Neural cell (in vitro differentiated cells): ENCODE measurements at regions not wholly inside any gene's neighbourhood (a gene's known extent, or its start where the extent isn't known, plus 50 kb on each side); places are given as distances from the start of the nearest gene placed in this dataset.

ENCODE experiments used
- H2AFZ ChIP-seq: fragments of 200-600, 300-800 bp; sonication (generic), shearing (Covaris generic); 2 replicates; pipeline ENCODE4 v1.6.0; 2014; ENCODE audit warnings: low read depth, mild to moderate bottlenecking, antibody characterized with exemption, low read length, moderate library complexity
- H3F3A ChIP-seq: fragments of 200-600 bp; shearing (Covaris generic); 2 replicates; pipeline ENCODE4 v1.6.1; 2016; ENCODE audit warnings: mild to moderate bottlenecking, moderate library complexity, mixed read lengths, antibody characterized with exemption, low read length; ENCODE audit not compliant: insufficient read depth, poor library complexity, severe bottlenecking
- H3K27ac ChIP-seq: fragments of 200-600, 300-800 bp; sonication (generic), shearing (Covaris generic); 2 replicates; pipeline ENCODE4 v1.5.1; 2014; ENCODE audit warnings: mild to moderate bottlenecking, low read length, moderate library complexity
- H3K27me3 ChIP-seq: fragments of 300-800, 200-600 bp; sonication (generic), shearing (Covaris generic); 2 replicates; pipeline ENCODE4 v1.6.0; 2014; ENCODE audit warnings: mild to moderate bottlenecking, low read depth, low read length, moderate library complexity; ENCODE audit not compliant: insufficient read depth
- H3K36me3 ChIP-seq: fragments of 300-800, 200-600 bp; sonication (generic), shearing (Covaris generic); 2 replicates; pipeline ENCODE4 v1.5.1; 2014; ENCODE audit warnings: mild to moderate bottlenecking, antibody characterized with exemption, low read length, moderate library complexity; ENCODE audit not compliant: insufficient read depth
- H3K4me2 ChIP-seq: fragments of 300-800, 200-600 bp; sonication (generic), shearing (Covaris generic); 2 replicates; pipeline ENCODE4 v1.6.0; 2014; ENCODE audit warnings: mild to moderate bottlenecking, low read length
- H3K4me3 ChIP-seq: fragments of 300-800, 200-600 bp; sonication (generic), shearing (Covaris generic); 2 replicates; pipeline ENCODE4 v1.5.1; 2014; ENCODE audit warnings: mild to moderate bottlenecking, low read length, moderate library complexity
- H3K79me2 ChIP-seq: fragments of 200-600 bp; shearing (Covaris generic); replicated peaks from 2 replicates; pipeline ENCODE4 v1.6.0; 2014; ENCODE audit warnings: mild to moderate bottlenecking, low read length, moderate library complexity; ENCODE audit not compliant: insufficient read depth
- H3K9ac ChIP-seq: fragments of 300-800, 200-600 bp; sonication (generic), shearing (Covaris generic); 2 replicates; pipeline ENCODE4 v1.6.1; 2016; ENCODE audit warnings: mild to moderate bottlenecking, low read length, mixed read lengths
- H3K9me2 ChIP-seq: fragments of 200-600 bp; shearing (Covaris generic); 2 replicates; pipeline ENCODE4 v1.6.1; 2016; ENCODE audit warnings: mild to moderate bottlenecking, low read length, mixed read lengths; ENCODE audit not compliant: insufficient read depth
- H3K9me3 ChIP-seq: fragments of 200-600, 300-800 bp; sonication (generic), shearing (Covaris generic); 2 replicates; pipeline ENCODE4 v1.6.1; 2016; ENCODE audit warnings: mild to moderate bottlenecking, mixed run types, low read length, moderate library complexity, mixed read lengths
- H4K20me1 ChIP-seq: fragments of 200-600 bp; shearing (Covaris generic); 2 replicates; pipeline ENCODE4 v1.6.1; 2016; ENCODE audit warnings: mild to moderate bottlenecking, mixed run types; ENCODE audit not compliant: insufficient read depth
- EP300 ChIP-seq: fragments of 450-650 bp; conservative IDR thresholded peaks from 2 replicates; pipeline ENCODE4 v1.6.1; 2014; ENCODE audit warnings: antibody characterized with exemption, mild to moderate bottlenecking, moderate library complexity; ENCODE audit not compliant: poor library complexity, severe bottlenecking
- EZH2 ChIP-seq: fragments of 200-600, 300-800 bp; shearing (Covaris generic), sonication (generic); IDR thresholded peaks from 2 replicates; pipeline ENCODE4 v1.6.1; 2014; ENCODE audit warnings: antibody characterized with exemption, low read length, borderline replicate concordance, mild to moderate bottlenecking; ENCODE audit not compliant: insufficient read depth, poor library complexity, severe bottlenecking
- MXI1 ChIP-seq: fragments of 450-650 bp; conservative IDR thresholded peaks from 2 replicates; pipeline ENCODE4 v1.6.1; 2014; ENCODE audit warnings: antibody characterized with exemption, mild to moderate bottlenecking; ENCODE audit not compliant: poor library complexity, severe bottlenecking
- POLR2AphosphoS5 ChIP-seq: IDR thresholded peaks from 2 replicates; pipeline ENCODE4 v1.6.1; 2012
- RAD21 ChIP-seq: fragments of 450-650 bp; conservative IDR thresholded peaks from 2 replicates; pipeline ENCODE4 v1.6.1; 2014; ENCODE audit warnings: antibody characterized with exemption, mild to moderate bottlenecking, moderate library complexity
- SMC3 ChIP-seq: fragments of 450-650 bp; conservative IDR thresholded peaks from 2 replicates; pipeline ENCODE4 v1.6.1; 2014; ENCODE audit warnings: antibody characterized with exemption, mild to moderate bottlenecking, moderate library complexity; ENCODE audit not compliant: poor library complexity
- TAF1 ChIP-seq: IDR thresholded peaks from 2 replicates; pipeline ENCODE4 v1.6.1; 2012; ENCODE audit warnings: low read depth
- TF ChIP-seq, protein P1 (sequence below): fragments of 450-650 bp; IDR thresholded peaks from 2 replicates; pipeline ENCODE4 v1.5.1; 2014; ENCODE audit warnings: antibody characterized with exemption, mild to moderate bottlenecking, moderate library complexity; ENCODE audit not compliant: poor library complexity, severe bottlenecking
- TF ChIP-seq, protein P2 (sequence below): IDR thresholded peaks from 2 replicates; pipeline ENCODE4 v1.6.1; 2012; ENCODE audit warnings: borderline replicate concordance

DNA sequence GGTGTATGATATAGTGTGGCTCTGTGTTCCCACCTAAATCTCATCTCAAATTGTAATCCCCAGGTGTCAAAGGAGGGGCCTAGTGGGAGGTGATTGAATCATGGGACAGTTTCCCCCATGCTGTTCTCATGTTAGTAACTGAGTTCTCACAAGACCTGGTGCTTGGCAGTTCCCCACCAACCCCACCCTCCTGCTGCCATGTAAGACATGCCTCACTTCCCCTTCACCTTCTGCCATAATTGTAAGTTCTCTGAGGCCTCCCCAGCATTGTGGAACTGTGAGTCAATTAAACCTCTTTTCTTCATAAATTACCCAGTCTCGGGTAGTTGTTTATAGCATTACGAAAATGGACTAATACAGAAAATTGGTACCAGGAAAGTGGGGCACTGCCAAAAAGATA is 1705.3 kb downstream of the NCAM2 start (continued):
- no peak for TF ChIP-seq MXI1
- TF ChIP-seq TAF1 = no peak
- TF ChIP-seq POLR2AphosphoS5 = no peak

DNA sequence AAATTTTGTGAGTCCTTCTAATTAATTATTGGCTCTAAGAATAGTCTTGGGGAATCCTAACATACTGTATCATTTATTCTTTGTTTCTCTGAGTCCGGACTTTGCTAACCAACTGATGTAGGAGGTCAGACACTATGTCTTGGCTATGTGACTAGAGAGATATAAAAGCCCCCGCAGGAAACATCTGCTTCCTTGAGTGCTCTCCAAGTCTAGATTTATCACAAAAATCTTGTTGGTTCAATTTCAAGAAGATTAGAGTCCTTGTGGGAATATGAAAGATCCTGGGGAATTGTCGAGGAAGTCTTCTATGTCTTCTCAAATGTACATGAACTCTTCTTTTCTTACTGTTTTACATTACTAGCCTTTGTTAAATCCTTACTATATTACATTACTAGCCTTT is 1712.5 kb downstream of the NCAM2 start:
- no peak overlapping the region for H3K27ac ChIP-seq
- H4K20me1 ChIP-seq = no peaks in the 10 kb centered on the region
- no peak overlapping the region for H3K4me2 ChIP-seq
- TF ChIP-seq EP300 (no peak), EZH2 (no peak), SMC3 (no peak), TAF1 (no peak), RAD21 (no peak), POLR2AphosphoS5 (no peak), MXI1 (no peak)
- TF ChIP-seq, protein P1, sequence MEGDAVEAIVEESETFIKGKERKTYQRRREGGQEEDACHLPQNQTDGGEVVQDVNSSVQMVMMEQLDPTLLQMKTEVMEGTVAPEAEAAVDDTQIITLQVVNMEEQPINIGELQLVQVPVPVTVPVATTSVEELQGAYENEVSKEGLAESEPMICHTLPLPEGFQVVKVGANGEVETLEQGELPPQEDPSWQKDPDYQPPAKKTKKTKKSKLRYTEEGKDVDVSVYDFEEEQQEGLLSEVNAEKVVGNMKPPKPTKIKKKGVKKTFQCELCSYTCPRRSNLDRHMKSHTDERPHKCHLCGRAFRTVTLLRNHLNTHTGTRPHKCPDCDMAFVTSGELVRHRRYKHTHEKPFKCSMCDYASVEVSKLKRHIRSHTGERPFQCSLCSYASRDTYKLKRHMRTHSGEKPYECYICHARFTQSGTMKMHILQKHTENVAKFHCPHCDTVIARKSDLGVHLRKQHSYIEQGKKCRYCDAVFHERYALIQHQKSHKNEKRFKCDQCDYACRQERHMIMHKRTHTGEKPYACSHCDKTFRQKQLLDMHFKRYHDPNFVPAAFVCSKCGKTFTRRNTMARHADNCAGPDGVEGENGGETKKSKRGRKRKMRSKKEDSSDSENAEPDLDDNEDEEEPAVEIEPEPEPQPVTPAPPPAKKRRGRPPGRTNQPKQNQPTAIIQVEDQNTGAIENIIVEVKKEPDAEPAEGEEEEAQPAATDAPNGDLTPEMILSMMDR = no peak
- TF ChIP-seq, protein P2, sequence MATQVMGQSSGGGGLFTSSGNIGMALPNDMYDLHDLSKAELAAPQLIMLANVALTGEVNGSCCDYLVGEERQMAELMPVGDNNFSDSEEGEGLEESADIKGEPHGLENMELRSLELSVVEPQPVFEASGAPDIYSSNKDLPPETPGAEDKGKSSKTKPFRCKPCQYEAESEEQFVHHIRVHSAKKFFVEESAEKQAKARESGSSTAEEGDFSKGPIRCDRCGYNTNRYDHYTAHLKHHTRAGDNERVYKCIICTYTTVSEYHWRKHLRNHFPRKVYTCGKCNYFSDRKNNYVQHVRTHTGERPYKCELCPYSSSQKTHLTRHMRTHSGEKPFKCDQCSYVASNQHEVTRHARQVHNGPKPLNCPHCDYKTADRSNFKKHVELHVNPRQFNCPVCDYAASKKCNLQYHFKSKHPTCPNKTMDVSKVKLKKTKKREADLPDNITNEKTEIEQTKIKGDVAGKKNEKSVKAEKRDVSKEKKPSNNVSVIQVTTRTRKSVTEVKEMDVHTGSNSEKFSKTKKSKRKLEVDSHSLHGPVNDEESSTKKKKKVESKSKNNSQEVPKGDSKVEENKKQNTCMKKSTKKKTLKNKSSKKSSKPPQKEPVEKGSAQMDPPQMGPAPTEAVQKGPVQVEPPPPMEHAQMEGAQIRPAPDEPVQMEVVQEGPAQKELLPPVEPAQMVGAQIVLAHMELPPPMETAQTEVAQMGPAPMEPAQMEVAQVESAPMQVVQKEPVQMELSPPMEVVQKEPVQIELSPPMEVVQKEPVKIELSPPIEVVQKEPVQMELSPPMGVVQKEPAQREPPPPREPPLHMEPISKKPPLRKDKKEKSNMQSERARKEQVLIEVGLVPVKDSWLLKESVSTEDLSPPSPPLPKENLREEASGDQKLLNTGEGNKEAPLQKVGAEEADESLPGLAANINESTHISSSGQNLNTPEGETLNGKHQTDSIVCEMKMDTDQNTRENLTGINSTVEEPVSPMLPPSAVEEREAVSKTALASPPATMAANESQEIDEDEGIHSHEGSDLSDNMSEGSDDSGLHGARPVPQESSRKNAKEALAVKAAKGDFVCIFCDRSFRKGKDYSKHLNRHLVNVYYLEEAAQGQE = no peak
- no peak overlapping the region for H3K9ac ChIP-seq
- no peaks in the 10 kb centered on the region for H3K27me3 ChIP-seq
- H3K9me3 ChIP-seq = no peaks in the 10 kb centered on the region
- no peaks in the 10 kb centered on the region for H3K79me2 ChIP-seq
- H3F3A ChIP-seq = no peaks in the 10 kb centered on the region
- no peak overlapping the region for H3K4me3 ChIP-seq
- H3K36me3 ChIP-seq = no peaks in the 10 kb centered on the region
- no peak overlapping the region for H2AFZ ChIP-seq
- no peaks in the 10 kb centered on the region for H3K9me2 ChIP-seq

DNA sequence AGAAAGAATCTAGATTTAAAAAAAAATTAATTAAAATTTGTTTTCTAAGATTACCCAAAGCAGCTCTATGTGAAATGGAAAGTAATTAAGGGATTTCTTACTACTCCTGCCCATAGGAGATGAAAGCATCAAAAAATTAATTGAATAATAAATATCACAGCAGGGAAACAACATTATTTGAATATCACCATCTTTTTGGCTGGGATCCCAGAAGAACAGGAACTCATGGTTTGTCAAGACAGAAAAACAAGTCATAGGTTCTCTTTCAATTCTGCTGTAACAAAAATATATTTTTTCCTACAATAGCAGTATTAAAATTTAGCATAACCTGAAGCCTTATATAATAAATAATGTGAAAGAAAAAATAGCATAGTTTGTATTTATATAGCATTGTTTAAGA is 1713.4 kb downstream of the NCAM2 start:
- H2AFZ ChIP-seq = no peak overlapping the region
- H3K9me2 ChIP-seq = no peaks in the 10 kb centered on the region
- H3K36me3 ChIP-seq = no peaks in the 10 kb centered on the region
- no peaks in the 10 kb centered on the region for H3F3A ChIP-seq
- H3K4me2 ChIP-seq = no peak overlapping the region
- no peaks in the 10 kb centered on the region for H3K9me3 ChIP-seq
- no peak overlapping the region for H3K9ac ChIP-seq
- no peaks in the 10 kb centered on the region for H4K20me1 ChIP-seq
- no peaks in the 10 kb centered on the region for H3K79me2 ChIP-seq
- no peak overlapping the region for H3K4me3 ChIP-seq
- TF ChIP-seq TAF1 (no peak), MXI1 (no peak), POLR2AphosphoS5 (no peak), SMC3 (no peak), RAD21 (no peak), EZH2 (no peak), EP300 (no peak)
- TF ChIP-seq, protein P2 = no peak
- TF ChIP-seq, protein P1 = no peak
- no peaks in the 10 kb centered on the region for H3K27me3 ChIP-seq
- H3K27ac ChIP-seq = no peak overlapping the region
